ENCODE measurements at regions not wholly inside any gene's neighbourhood (a gene's known extent, or its start where the extent isn't known, plus 50 kb on each side); places are given as distances from the start of the nearest gene placed in this dataset.

- TF ChIP-seq POLR2A (IDR thresholded peaks at IDR 0.05) = no peak
- TF ChIP-seq CTCF (IDR thresholded peaks at IDR 0.05) = no peak
Observed at GRCh38 chr1:88063605-88064004, 620.5 kb upstream of the PKN2 start.
